Left ventricle myocardium superior (tissue), 1 donor: ENCODE measurements at regions not wholly inside any gene's neighbourhood (a gene's known extent, or its start where the extent isn't known, plus 50 kb on each side); places are given as distances from the start of the nearest gene placed in this dataset.
A peak's percentile ranks its signal among the peaks of the same experiment; 100 is the strongest.

Source experiments
- ATAC-seq: fragments of 200-7000 bp; cut with Tn5 transposase; one replicate; pipeline ENCODE4 v1.9.1; 2020; ENCODE audit warnings: mild to moderate bottlenecking, moderate library complexity
- DNase-seq: peaks from one replicate; pipeline ENCODE4 v3.0.0-alpha.2; 2020
- intact Hi-C: fragments of 100-400 bp; cut with micrococcal nuclease; formaldehyde crosslinking; loops from one replicate; pipeline ENCODE4 v1.11.0; 2022
- donor health status: DM: no; HTN: yes; CAD: no; lungs with severe emphysema.

DNA sequence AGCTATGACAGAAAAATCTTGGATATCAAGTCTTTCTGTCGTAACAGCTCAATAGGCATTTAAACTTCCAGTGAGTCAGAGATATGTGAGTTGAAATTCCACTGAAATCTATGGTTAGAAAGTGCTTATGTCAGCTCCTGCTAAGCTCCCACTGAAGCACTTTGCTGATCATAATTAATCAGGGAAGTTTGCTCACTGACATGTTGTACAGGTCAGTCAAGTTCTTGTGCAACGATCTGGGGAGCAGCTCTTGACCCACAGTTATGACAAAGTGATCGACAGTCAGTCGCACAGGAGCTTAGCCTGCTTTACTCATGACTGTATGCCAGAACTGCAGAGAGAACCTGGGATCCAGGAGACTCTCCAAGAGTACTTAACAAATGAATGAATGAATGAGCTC lies 453.5 kb downstream of the SOX2 start:
- ATAC-seq: no peak
- DNase-seq: no peak
- intact Hi-C loops: no loop called here

DNA sequence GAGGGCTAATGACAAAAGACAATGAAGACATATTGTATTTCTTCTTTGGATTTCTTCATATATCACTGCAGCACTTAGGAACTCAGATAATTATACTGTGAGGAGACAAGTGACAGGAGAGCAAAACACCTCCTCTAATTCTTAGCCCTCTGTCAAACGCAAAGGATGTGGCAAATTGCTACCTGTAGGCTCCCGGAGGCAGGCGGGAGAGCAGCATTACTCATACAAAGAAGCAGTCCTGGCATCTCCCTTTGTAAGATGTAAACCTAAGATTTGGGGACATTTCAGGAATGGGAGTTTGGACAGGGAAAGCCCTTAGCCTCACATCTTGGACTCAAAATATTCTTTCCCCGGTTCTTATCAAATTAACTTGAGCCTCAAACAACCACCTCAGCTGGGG lies 460.8 kb downstream of the SOX2 start:
- intact Hi-C loops: no loop called here
- DNase-seq: no peak
- no peak for ATAC-seq

DNA sequence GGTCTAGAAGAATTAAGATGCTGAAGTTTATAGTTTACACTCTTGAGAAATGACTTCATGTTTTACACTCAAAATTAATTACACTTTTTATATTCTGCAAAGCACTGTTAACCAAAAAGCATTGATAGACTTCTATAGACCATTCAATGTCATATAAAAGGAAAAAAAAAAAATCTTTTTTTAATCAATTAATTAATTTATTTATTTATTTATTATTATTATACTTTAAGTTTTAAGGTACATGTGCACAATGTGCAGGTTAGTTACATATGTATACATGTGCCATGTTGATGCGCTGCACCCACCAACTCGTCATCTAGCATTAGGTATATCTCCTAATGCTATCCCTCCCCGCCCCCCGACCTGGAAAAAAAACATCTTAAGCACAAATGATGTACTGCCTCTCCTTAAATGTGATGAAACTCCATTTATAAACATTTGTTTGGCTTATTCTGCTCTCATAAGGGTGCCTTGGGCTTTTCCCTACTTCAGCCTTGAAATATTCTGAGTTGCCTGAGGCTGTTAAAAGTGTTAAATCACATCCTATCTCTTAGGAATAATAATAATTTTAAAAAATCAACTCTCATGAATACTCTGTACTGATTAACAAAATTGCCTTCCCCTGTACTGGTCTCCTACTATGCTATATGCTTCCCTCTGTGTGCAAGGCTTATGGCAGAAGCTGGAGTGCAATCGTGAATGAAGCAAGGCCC lies 466.9 kb downstream of the SOX2 start:
- intact Hi-C loops: no loop called here
- ATAC-seq (no peak), DNase-seq (no peak)

DNA sequence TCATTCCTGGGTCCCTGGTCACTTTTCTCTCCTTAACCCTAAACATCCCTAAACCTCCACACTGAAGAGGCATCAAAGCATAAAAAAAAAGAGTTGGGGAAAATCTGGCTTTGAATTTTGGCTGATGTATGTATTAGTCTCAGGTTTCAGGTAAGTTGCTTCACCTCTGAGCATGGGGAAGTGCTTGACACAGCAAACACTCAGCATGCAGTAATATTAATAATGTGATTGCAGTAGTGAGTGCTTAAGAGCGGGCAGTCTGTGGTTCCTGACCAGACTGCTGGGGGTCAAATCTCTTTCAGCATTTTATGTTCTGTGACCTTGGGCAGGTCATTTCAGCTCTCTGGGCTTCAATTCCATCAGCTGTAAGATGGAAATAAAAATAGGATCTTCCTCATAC lies 467.9 kb downstream of the SOX2 start:
- no peak for ATAC-seq
- DNase-seq: no peak
- intact Hi-C loops: no loop called here

DNA sequence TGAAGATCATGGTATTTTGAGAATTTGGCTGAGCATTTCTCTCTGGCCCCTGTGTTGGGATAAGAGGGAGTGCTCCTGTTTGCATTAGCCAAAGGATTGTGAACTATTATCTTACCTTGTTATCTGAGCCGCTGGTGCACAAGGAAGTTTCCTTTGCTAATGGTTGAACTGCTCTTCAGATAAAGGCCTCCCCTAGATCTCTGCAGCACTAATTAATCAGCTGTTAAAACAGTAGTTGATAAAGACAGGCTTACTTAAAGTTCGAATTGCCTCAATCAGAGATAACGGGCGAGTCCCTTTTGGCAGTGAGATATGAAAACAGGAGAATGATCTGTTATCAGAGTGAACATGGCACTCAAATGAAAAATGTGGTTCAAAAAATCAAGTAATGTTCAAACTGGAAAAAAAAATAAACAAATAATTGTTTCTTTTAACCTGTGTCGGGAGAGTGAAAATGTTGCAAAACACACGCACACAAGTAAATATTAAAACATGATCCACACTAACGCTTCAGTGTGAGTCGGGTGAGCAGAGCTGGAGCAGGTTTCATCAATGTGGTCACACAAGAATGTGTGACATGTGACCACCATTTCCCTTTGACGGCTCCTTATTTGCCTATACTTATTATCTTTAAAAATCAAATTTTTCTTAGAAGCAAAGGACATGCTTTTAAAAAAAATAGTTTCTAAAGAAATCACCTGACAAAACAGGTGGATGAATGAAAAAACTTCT lies 469.1 kb downstream of the SOX2 start:
- ATAC-seq: no peak
- intact Hi-C loops: no loop called here
- DNase-seq: no peak

DNA sequence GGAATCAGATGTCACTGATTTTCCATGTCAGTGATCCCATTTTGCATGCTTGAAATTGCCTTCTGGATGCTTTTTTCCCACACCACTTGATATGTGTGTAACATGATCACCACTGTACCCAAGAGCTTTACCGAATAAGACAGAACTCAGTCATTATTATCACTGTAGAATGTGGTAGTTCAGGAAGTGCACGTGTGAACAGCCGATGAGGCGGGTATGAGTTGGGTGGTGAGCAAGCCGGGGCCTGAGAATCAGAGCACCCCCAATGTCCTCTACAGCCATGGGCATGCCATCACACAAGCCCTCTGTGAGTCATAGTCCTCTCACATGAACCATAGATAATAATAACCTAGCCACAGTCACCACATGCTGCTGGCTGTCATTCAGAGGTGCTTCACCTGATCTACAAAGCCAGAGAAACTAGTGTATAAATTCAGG lies 470.8 kb downstream of the SOX2 start:
- no peak for DNase-seq
- intact Hi-C loops: no loop called here
- ATAC-seq: no peak

DNA sequence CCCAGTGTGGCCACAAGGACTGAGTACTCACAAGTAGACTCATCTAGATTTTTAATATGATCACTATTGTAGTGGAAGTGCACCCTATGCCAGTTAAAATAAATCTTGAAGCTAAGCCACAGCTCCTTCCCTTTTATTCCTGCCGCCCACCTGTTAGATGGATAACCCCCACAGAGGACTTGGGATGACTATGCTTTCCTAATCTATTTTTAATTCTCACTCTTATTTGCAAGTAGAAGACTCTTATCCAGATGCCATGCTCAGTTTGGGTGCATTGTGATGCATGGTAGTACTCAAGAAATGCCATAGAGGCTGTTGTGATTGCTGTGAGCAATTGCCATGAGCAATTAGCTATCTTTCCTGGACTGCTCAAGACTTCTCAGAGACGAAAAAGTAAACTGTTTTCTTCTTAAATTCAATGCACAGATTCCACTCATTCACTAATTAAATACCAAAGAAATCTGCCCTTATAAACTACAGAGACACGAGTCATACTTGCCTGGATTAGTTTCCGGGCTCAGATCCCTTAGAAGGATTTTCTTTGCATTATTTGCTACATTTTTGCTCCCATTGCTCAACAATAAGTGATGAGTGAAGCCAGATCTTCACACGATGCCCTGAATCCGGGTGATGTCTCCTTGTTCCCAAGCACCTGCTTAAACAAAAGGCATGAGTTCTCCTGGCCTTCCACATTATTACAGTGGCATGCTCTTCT lies 472.1 kb downstream of the SOX2 start:
- ATAC-seq: no peak
- intact Hi-C loops: no loop called here
- DNase-seq: no peak

DNA sequence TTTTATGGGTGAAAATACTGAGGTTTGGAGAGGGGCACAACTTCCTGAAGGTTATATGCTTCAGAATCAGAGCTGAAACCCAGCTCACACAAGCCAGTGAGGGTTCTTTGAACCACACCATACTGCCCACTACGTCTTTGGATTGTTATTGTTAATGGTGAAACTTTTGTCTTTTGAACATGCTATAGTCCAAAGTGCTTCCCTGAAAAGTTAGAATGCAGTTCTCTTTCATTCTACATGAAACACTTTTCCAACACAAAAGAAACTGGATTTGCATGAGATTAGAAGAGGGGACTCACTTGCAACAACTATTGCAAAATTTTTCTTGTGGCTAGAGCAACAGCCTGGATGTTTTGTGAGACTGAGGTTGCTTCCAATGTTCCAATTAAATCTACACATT lies 473.6 kb downstream of the SOX2 start:
- no peak for DNase-seq
- no peak for ATAC-seq
- intact Hi-C loops: no loop called here

DNA sequence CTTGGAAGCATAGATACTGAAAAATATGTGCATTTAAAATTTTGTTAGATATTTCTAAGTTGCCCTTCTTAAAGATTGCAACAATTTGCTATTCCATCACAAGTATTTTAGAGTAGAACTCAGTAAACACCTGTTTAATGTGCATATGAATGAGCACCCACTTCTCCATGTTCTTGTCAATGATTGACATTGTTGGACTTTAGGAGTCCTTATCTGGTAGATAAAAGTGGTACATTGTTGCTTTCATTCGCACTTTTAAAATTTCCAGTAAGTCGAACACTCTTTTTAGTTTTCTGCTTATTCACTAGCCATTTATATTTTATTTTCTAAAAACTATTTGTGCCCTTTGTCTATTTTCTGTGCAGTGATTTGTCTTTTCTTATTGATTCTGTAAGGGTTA lies 478.3 kb downstream of the SOX2 start:
- ATAC-seq (no peak), DNase-seq (no peak)
- intact Hi-C loops: no loop called here

DNA sequence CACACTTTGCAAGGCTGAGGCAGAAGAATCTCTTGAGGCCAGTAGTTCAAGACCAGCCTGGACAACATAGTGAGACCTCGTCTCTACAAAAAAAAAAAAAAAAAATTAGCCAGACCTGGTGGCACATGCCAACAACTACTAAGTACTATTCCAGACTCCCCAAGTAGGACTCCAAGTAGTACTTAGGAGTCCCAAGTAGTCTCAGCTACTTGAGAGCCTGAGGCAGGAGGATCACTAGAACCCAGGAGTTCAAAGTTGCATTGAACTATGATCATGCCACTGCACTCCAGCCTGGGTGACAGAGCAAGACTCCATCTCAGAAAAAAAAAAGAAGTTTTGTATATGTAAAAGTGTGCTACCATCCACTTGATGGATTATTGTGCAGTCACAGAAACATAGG lies 486.6 kb downstream of the SOX2 start:
- intact Hi-C loops: no loop called here
- DNase-seq: no peak
- no peak for ATAC-seq

DNA sequence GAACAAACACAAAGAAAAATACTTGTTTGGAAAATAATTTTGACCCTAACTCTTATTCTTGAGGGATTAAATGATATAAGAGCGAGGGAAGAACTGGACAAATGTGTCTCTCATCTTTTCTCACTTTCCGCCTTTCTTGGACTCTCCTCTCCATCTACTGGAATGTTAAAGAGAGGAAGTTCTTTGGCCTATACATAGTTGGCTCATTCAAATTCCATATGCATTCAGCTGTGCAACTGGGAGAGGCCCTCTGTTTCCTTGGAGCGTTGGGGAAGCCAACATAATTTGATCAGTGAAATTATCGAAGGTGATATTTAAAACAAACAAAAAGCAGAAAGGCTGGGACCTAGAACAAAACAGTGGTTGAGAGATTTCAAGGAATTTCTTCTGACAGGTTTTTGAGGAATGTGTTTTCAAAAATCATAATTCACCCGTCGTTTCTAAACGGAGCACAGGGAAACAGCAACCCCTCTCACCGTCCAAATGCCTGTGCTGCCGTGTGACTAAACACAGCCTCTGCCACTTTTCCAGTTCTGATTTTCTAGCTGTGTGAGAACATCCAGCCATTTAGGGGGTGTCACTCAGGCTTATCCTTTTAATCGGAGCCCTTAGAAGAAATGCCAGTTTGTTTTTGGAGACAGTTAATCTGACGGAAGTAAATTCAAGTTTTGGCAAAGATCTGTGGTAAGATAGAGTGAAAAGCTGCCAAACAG lies 489.9 kb downstream of the SOX2 start:
- intact Hi-C loops: no loop called here
- DNase-seq: no peak
- ATAC-seq: no peak

DNA sequence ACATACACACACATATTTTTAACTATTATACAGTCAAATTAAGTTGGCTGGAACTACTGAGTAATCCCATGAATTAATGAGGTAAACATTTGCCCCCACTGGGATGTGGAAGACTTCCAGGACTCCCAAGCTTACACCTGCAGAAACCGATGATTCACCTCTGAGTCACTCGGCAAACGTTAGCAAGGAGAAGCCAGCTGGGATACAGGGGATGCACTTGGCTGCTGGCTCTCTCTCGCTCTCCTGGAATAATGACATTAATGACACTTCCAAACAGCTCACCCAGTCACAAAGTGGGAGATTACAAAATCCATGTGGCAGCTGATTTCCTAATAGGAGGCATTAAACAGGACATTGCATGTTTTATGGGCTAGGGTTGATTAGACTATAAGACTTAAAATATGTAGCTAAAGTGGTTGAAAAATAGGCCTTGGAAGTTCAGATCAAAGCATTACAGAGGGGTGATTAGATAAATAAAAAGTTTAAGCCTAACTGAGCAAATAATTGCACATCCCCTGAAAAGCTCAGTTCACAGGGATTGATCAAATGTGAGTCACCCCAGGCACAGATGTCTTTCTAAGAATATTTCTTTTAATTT lies 500.9 kb downstream of the SOX2 start:
- intact Hi-C loops: no loop called here
- DNase-seq (no peak), ATAC-seq (peak; percentile 89)

DNA sequence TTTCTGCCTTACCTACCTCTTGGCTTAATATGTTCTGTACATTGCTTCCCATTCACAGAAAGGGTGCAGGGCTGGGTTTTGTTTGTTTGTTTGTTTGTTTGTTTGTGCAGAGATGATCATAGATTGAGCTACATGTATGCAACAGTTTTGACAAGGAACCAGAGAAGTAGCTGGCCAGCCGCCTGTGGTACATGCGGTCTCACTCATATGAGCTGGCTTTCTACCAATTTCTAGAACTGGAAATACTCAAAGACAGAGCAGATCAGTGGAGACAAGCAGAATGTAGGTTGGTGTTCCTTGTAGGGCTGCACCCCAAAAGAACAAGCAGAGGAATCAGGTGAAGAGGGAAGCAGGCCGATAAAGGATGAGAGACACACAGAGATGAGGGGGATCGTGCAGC lies 502.7 kb downstream of the SOX2 start:
- ATAC-seq (peak; percentile 37), DNase-seq (peak; percentile 55)
- intact Hi-C loops: no loop called here

DNA sequence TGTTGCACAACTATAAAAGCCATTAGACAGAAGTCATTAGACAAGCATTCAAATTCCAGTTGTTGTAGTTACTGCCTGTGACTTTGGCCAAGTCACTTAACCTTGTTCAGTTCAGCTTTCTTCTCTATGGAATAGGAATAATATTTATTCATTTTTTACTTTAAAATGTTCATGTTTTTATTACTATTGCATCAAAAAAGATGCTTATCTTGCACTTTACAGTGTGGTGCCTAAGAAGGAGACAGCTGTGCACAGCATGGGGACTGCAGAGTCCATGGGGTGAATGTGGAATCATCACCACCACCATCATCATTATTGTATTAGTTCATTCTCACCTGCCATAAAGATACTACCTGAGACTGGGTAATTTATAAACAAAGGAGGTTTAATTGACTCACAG lies 504.2 kb downstream of the SOX2 start:
- intact Hi-C loops: no loop called here
- ATAC-seq (no peak), DNase-seq (no peak)

DNA sequence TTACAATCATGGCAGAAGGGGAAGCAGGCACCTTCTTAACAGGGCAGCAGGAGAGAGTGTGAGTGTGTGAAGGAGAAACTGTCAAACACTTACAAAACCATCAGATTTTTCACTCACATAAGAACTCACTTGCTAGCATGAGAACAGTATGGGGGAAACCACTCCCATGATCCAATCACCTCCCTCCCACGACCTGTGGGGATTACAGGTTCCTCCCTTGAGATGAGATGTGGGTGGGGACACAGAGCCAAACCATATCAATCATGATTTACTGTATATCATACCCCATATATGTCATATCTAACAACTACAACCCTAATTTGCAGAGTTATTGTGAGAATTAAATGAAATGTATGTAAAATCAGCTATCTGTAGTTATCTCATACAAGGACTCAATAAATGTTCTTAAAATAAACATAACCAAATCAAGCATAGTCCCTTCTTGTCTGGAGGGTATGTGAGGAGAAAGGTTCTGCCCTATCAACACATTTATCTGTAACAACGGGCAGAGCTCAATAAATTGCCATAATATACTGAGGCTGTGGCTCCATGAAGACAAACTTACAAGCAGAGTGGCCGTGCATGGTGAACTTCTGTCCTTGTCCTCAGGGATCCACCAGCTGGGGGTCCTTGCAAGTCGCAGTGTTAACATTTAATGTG lies 504.7 kb downstream of the SOX2 start:
- DNase-seq: no peak
- ATAC-seq: no peak

DNA sequence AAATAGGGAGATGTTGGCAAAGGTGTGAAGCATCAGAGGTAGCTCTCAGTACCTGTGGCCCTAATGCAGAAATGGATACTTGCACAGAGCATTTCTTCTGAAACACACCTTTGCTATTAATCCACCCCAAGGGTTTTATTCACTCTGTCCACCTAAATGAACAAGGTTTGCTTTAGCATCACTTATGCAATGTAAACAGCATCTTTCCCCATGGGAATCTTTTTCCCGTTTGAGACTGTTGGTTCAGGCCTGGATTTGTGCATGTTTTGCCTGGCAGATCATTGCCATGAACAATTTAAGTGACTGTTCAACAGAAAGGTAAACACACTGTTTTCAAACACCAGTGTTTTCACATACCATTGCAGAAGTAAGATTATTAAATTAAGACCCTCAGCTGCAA lies 508.3 kb downstream of the SOX2 start:
- intact Hi-C loops: no loop called here
- DNase-seq (no peak), ATAC-seq (no peak)

More for the DNA sequence above, 504.7 kb downstream of the SOX2 start:
- intact Hi-C loops: no loop called here

DNA sequence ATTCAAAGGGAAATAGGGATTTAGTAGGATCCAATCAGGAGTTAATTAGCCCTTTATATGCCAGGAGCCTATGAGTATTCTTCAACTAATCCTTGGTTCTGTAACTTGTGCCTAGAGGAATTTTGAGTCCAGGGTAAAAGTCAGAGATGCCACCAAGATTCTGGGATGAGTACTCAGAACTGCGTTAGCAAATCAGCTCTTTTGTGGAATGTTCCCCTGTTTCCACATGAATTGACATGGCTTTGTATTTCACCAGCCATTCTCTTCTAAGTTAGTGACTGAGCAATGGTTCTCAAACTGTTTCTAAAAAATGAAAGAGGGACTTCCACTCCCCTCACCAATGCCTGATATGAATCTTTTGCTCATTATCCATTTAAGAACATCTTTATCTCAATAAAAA lies 508.7 kb downstream of the SOX2 start:
- no peak for DNase-seq
- intact Hi-C loops: no loop called here
- ATAC-seq: no peak

DNA sequence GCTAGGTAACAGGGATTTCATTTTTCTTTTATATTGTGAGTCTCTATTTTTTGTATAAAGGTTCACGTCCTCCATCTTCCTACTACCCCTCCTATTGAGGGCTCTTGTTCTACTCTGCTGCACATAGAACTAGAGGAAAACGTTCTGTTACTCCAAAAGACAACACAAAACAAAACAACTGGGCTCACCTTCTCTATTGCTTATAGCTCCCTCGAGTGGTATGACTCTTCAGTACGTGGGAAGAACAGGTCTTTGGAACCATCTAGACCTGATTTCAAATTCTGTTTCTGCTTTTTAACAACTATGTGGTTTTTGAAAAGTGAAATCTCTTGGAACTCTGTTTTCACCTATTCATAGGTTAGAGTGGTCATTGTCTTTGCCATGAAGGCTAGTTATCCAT lies 515.3 kb downstream of the SOX2 start:
- DNase-seq (no peak), ATAC-seq (no peak)
- intact Hi-C loops: no loop called here

DNA sequence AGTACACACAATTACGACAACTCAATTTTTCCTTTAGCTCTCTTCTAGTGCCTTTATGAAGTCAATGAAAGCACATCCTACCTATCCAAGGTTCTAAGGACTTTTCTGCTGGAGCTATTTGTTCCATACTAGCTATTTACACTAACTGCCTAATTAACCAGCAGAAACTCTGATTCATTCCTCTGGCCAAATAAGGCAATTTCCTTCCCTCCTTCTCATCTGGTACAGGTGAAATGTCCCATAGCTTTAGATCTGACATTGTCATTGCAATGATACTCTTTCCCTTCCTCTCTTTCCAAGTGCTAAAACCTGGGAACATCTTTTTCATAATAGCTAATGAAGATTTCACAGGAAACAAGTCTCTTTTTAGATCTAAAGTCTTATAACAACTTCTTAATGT lies 521.7 kb downstream of the SOX2 start:
- no peak for ATAC-seq
- no peak for DNase-seq
- intact Hi-C loops: no loop called here
